ENCODE measurements at regions not wholly inside any gene's neighbourhood (a gene's known extent, or its start where the extent isn't known, plus 50 kb on each side); places are given as distances from the start of the nearest gene placed in this dataset.

GRCh38 chr12:87806310-87806709, 222.9 kb downstream of the C12orf50 start:
- POLR2A ChIA-PET = no interaction called here
- H3K4me1 ChIP-seq (ENCODE audit: control insufficient read depth, insufficient read depth, low read length) = no peaks in the 10 kb centered on the region

GRCh38 chr12:87804386-87804785, 224.8 kb downstream of the C12orf50 start:
- no peak overlapping the region for H3K4me3 ChIP-seq (ENCODE audit: low read depth, low read length)
- no peaks in the 10 kb centered on the region for H3K9me3 ChIP-seq (ENCODE audit: control insufficient read depth, insufficient read depth, low read depth, low read length)
- no peaks in the 10 kb centered on the region for H3K36me3 ChIP-seq (ENCODE audit: control insufficient read depth in 2 of 2, insufficient read depth in 1 of 2, low read length in 2 of 2)
- H3K27ac ChIP-seq (ENCODE audit: extremely low read depth, low read depth, low read length) = no peak overlapping the region
- ChIA-PET CTCF (no interaction called here), POLR2A (no interaction called here)
- H3K4me1 ChIP-seq (ENCODE audit: control insufficient read depth, insufficient read depth, low read length) = no peaks in the 10 kb centered on the region
- TF ChIP-seq ZNF23 (tag by site-specific recombination; IDR thresholded peaks at IDR 0.05; ENCODE audit: borderline replicate concordance) (no peak), BCL6B (tag by site-specific recombination; IDR thresholded peaks at IDR 0.05) (no peak)

More at GRCh38 chr12:87806310-87806709, 222.9 kb downstream of the C12orf50 start:
- no peaks in the 10 kb centered on the region for H3K36me3 ChIP-seq (ENCODE audit: control insufficient read depth in 2 of 2, insufficient read depth in 1 of 2, low read length in 2 of 2)
- TF ChIP-seq ZNF24 (tag by site-specific recombination; IDR thresholded peaks at IDR 0.05) (no peak), ATF2 (tag by site-specific recombination; IDR thresholded peaks at IDR 0.05; ENCODE audit: low read depth) (no peak), SETDB1 (IDR thresholded peaks at IDR 0.05; ENCODE audit: insufficient read length, low read length) (no peak), ZNF558 (tag by site-specific recombination; IDR thresholded peaks at IDR 0.05) (no peak), ZNF658 (tag by site-specific recombination; IDR thresholded peaks at IDR 0.05) (no peak), ZNF16 (tag by site-specific recombination; IDR thresholded peaks at IDR 0.05; ENCODE audit: low read depth) (no peak), ZNF184 (tag by site-specific recombination; IDR thresholded peaks at IDR 0.05) (no peak), ZNF23 (tag by site-specific recombination; IDR thresholded peaks at IDR 0.05; ENCODE audit: borderline replicate concordance) (no peak), ZNF362 (tag by site-specific recombination; IDR thresholded peaks at IDR 0.05) (no peak), ZXDB (tag by site-specific recombination; IDR thresholded peaks at IDR 0.05) (no peak)
- H3K27ac ChIP-seq (ENCODE audit: extremely low read depth, low read depth, low read length) = no peak overlapping the region
- CTCF ChIA-PET = no interaction called here
- no peak overlapping the region for H3K4me3 ChIP-seq (ENCODE audit: low read depth, low read length)
- H3K9me3 ChIP-seq (ENCODE audit: control insufficient read depth, insufficient read depth, low read depth, low read length) = no peaks in the 10 kb centered on the region

GRCh38 chr12:87802721-87803011, 226.5 kb downstream of the C12orf50 start:
- H3K36me3 ChIP-seq (ENCODE audit: control insufficient read depth in 2 of 2, insufficient read depth in 1 of 2, low read length in 2 of 2) = no peaks in the 10 kb centered on the region
- no peak overlapping the region for H3K4me3 ChIP-seq (ENCODE audit: low read depth, low read length)
- no peaks in the 10 kb centered on the region for H3K4me1 ChIP-seq (ENCODE audit: control insufficient read depth, insufficient read depth, low read length)
- CTCF ChIA-PET = interaction anchor here (0.6 kb wide), 1 partner anchor 28 kb away, joined by 3 read pairs; no protein-coding TSS in a partner anchor
- POLR2A ChIA-PET = no interaction called here
- TF ChIP-seq ZNF26 (tag by site-specific recombination; IDR thresholded peaks at IDR 0.05) (no peak), ZNF449 (tag by site-specific recombination; IDR thresholded peaks at IDR 0.05) (no peak), ZIC2 (tag by site-specific recombination; IDR thresholded peaks at IDR 0.05) (no peak), ZNF677 (tag by site-specific recombination; IDR thresholded peaks at IDR 0.05) (no peak), ZNF600 (tag by site-specific recombination; IDR thresholded peaks at IDR 0.05) (no peak)
- no peak overlapping the region for H3K27ac ChIP-seq (ENCODE audit: extremely low read depth, low read depth, low read length)
- no peaks in the 10 kb centered on the region for H3K9me3 ChIP-seq (ENCODE audit: control insufficient read depth, insufficient read depth, low read depth, low read length)
